GM21526 (cell line): ENCODE measurements at regions not wholly inside any gene's neighbourhood (a gene's known extent, or its start where the extent isn't known, plus 50 kb on each side); places are given as distances from the start of the nearest gene placed in this dataset.
"Not testable (repeated sequence)": the region's sequence is repeated elsewhere in the genome, so short reads cannot be mapped to it uniquely, and the experiment has no call there.

Experiments used
- ATAC-seq: cut with Tn5 transposase; IDR thresholded peaks from one replicate; pipeline ENCODE4 v1.9.1; 2021; ENCODE audit warnings: moderate library complexity; ENCODE audit not compliant: unreplicated experiment, low FRiP score

DNA sequence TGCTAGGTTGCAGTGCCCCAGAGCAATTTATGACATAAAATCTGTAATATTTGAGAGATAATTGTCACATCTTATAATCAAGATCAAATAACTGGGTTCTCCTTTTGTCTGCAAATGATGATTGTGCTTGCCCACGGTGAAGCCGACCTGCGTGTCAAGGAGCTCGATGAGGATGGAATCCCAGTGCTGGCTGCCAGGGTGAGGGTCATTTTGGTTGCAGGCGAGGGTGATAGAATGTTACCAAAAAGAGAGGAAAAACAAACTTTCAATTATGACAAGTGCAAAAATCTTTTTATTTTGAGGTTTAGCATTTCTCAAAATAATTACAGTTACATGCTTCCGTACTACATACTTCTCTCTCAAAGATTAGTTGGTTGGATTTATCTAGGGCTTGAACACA is 76.4 kb upstream of the ZNF658 start:
- ATAC-seq = not testable (repeated sequence)

GRCh38 chr9:66829853-66830252 is 70.7 kb upstream of the ZNF658 start:
- ATAC-seq = not testable (repeated sequence)

DNA sequence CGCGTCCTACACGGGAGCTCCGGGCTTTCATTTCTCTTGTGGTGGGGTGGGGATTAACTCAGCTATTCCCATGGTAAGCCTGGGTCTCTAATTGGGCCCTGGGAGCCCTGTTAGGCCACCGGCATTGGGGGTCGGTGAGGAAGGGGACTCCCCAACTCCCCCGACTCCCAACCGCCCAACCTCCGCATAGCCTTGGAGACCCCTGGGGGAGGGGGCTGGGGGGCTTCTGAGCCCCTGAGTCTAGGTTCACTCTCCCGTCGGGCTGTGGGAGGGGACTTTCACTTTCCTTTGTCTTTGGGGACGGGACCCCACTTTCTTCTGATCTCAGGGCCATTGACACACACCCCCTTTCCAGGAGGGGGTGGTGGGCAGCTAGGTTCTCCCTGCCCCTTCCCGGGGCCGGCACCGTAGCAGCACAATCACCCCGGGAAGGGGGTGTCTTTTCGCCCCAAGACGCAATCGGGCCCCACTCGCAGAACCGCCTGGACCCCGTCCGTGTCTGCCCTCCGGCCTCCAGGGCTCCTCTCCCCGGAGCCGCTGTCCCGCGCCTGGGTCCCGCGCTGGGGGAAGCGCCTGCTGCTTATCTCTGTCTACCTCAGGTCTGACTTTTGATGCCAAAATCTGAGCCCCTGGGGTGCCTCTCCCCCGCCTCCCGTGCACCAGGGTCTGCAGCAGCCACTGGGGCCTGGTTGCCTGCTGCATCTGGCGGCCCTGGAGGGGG is 69.6 kb upstream of the ZNF658 start:
- ATAC-seq = not testable (repeated sequence)

DNA sequence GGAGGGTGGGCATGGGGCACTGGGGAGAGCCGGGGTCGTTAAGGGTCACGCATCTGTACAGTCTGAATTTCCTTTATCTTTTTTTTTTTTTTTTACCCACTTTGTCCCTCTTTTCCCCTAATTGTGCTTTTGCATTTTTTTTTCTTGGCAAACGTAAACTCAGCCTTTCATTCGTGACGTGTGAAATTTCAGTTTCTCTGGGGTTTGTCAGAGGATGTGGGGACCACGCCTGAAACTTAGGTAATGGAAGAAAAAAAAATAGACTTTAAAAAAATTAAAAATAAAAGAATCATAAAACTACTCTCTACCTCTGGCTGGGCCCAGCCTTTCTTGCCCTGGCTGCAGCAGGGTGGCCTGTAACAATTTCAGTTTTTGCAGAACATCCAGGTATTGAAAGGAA is 68.3 kb upstream of the ZNF658 start:
- not testable (repeated sequence) for ATAC-seq

- not testable (repeated sequence) for ATAC-seq
Measured at GRCh38 chr9:66837242-66837937, 63.1 kb upstream of the ZNF658 start.
